HG03521 (cell line): ENCODE measurements at regions not wholly inside any gene's neighbourhood (a gene's known extent, or its start where the extent isn't known, plus 50 kb on each side); places are given as distances from the start of the nearest gene placed in this dataset.
"Not testable (repeated sequence)": the region's sequence is repeated elsewhere in the genome, so short reads cannot be mapped to it uniquely, and the experiment has no call there.

ENCODE experiments used
- ATAC-seq: cut with Tn5 transposase; IDR thresholded peaks from one replicate; pipeline ENCODE4 v1.9.1; 2021; ENCODE audit warnings: mild to moderate bottlenecking, moderate library complexity; ENCODE audit not compliant: unreplicated experiment

DNA sequence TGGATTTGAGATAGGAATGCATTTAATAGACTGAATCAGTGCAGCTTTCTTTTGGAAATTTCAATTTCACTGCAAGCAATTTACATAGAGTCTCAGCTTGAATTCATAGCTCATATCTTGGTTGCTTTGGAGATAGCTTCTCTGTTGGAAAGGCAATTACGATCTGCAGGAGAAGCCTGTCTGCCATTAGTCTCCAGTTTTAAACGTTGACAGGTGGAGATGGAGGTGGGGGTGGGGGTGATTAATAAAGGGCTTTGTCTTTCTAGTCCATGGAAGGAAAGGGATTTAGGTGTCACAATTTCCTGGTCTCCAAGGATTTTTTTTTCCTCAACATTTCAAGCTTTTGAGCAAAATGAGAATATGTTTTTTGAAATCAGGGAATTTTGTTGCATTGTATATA lies 184.7 kb downstream of the CARTPT start:
- ATAC-seq, result no peak

DNA sequence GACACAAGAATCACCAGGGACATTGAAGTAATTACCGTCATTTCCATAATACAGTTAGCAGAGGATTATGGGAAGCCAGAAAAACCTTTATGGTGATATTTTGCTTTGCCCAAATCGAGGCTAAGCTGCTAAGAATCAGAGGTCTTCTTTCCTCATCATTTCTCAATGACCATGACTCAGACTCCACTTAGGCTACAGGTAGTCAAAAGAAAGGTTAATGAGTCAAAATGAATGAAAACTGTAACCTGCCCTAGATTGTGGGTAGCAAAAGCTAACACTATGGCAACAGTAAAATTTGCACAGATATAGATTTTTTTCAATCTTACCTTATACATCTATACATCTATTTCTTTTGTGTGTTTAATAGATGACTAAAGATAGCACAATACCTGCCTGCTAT lies 185.8 kb downstream of the CARTPT start:
- no peak for ATAC-seq

GRCh38 chr5:71905834-71906711 lies 187.0 kb downstream of the CARTPT start:
- no peak for ATAC-seq

GRCh38 chr5:71907001-71907588 lies 188.0 kb downstream of the CARTPT start:
- no peak for ATAC-seq

DNA sequence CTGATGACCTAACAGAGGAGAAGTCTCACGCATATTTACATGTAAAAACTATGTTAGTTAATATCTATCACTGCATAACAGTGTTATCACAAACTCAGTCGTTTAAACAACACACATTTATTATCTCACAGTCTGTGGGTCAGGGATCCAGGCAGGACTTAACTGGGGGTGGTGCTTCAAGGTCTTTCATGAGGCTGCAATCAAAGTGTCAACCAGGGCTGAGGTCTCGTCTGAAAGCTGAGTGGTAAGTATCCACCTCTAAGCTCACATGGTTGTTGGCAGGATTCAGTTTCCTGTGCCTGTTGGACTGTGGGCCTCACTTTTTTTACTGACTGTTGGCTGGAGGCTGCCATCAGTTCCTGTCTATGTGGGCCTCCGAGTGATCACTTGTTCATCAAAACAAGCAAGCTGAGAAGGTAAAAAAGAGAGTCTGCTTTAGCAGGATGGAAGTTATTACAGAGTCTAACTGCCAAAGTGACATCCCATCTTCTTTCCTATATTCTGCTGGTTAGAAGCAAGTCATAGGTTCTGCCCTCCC lies 188.6 kb downstream of the CARTPT start:
- no peak for ATAC-seq

DNA sequence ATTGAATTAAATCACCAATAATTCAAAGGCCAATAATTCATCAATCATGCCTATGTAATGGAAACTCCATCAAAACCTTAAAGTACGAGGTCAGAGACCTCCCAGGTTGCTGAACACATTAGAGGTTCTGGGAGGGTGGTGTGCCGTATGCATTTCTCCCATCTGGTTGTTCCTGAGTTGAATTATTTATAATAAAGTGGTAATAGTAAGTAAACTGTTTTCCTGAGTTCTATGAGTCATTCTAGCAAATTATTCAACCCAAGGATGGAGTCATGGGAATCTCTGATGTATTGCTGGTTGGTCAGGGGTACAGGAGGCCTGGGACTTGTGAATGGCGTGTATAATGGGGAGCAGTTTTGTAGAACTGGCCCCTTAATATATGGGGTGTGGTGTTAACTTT lies 191.7 kb downstream of the CARTPT start:
- no peak for ATAC-seq

DNA sequence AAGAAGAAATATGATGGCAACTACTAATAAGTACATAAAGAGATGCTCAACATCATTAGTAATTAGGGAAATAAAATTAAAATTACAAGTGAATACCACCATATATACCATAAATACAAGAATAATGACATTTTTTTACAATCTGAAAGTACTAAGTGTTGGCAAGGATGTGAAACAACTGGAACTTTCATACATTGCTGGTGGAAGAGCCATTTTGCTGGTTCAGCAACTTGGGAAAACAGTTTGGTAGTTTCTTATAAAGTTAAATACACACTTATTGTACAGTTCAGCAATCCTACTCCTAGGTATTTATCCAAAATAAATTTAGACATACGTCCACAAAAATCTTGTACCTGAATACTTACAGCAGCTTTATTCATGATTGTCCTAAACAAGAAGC lies 192.9 kb downstream of the CARTPT start:
- no peak for ATAC-seq

DNA sequence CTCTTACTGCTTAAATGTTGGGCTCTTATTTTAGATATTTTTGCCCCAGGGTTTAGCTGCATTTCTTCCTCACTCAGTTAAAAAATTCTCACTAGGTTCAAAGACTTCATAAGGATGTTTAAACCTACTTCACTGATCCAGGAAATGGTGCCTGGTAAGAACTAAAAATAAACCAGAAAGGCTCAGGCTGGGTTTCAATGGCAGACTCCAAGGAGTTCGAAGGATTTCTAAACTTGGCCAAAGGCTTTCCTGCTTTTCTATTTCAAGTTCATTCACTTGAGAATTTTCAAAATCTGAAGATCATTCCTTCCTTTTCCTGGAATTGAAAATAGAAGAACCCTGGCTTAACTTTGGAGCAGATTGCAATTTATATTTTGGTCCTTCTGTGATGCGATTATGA lies 193.0 kb upstream of the MAP1B start:
- no peak for ATAC-seq

DNA sequence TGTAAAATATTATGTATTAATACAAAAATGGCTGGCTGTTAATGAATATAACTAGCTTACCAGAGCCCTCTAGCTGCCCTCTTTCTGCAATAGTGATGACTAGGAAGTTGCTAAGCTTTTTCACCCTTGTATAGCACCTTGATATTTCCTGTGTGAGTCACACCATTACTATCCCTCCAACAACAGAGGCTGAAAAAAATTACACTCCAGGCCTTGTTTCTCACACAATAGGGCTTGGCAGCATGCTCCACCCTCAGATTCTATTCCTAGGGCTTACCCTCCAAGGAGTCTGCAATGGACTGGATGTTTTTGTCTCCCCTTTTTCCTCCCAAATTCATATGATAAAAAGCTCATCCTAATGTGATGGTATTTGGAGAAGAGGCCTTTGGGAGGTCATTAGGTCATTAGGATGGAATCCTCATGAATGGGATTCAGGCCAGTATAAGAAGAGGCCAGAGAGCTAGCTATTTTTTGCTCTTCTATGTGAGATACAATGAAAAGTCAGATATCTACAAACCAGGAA lies 184.6 kb upstream of the MAP1B start:
- ATAC-seq, result no peak

DNA sequence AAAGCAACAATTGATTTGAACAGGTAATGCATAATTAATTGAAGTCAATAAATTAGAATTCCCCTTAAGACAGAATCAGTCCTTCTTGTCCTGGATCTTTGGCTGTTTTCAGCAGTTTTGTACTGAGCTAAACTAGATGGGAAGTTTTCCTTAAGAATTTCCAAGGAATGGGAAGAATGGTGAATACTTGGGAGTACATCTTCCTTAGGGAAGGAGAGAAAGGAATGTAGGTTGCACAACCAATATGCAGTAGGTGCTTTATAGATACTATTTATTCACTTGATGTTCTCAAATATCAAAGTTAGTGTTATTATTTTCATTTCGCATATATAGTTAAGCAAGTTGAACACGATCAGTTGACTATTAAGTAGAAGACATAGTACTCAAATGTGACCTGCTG lies 183.5 kb upstream of the MAP1B start:
- no peak for ATAC-seq

DNA sequence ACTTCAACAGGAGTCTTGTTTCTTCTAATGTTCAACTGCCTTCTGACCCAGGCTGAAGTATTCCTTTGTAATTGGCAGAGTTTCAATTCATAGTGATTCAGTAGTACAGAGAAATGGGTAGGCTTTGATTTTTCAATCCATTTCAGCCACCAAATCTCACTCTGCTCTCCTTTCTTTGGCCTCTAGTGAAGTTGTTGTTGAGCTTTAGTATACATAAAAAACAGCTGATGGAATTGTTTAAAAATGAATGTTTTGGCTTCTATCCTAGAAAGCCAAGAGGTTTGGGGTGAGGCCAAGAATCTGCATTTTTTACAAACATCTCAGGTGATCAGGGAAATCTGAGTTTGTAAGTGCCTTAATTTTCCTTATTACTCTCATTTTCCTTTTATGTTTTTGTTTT lies 182.9 kb upstream of the MAP1B start:
- ATAC-seq, result no peak

DNA sequence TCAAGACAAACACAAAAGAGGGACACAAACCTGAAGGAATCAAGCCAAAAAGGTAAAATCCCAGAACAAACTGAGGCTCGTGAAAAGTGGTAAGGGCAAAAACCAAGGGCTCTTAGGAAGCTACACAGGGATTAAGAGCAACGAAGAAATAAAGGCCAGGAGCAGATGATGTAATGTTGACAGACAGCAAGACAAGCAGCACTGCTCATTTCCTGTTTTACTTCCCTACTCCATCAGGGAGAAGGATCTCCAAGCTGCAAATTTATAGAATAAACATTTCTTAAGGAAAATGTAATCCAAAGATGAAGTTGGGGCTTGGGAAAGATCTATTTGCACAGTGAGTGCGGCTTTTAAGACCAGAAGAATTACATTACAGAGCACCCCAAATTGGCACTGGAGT lies 182.3 kb upstream of the MAP1B start:
- no peak for ATAC-seq

DNA sequence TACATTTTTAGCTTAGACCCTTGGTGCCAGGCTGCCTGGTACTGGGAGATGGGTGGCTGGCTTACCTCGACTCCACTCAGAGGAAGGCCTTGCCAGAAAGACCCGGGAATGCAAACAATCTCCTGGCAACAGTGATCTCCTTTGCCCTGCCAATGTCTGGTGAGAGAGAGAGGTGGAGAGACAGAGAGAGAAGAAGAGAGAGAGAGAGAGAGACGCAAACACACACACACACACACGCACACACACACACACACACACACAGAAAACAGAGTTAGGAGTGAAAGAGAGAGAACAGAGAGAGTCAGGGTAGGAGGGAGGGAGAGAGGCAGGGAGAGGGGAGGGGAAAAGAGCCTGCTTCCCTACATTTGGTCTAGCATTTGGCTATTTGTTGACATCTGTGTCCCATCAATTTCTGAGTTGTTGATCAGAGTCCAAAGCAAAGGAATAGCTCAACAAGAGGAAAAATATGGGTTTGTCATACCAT lies 181.6 kb upstream of the MAP1B start:
- ATAC-seq, result no peak

- ATAC-seq, result no peak
Observed at GRCh38 chr5:71929003-71929402, 178.3 kb upstream of the MAP1B start.

DNA sequence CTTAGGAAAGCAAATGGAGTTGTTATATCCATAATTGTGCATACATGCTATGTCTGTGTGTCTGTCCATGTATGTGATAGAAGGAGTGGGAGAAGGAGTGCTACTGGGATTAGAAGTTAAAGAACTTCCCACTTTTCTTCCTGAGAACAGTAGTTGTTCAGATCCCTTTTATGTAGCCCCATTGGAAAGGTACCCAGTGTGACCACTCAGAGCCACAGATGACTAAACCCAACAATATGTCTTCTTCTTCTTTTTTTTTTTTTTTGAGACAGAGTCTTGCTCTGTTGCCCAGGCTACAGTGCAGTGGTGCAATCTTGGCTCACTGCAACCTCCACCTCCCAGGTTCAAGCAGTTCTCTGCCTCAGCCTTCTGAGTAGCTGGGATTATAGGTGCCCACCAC lies 176.7 kb upstream of the MAP1B start:
- ATAC-seq, result not testable (repeated sequence)

- no peak for ATAC-seq
Observed at GRCh38 chr5:71932131-71932654, 175.1 kb upstream of the MAP1B start.

GRCh38 chr5:71932655-71933338 lies 174.5 kb upstream of the MAP1B start:
- no peak for ATAC-seq

- ATAC-seq, result no peak
Observed at GRCh38 chr5:71934322-71934721, 173.0 kb upstream of the MAP1B start.

GRCh38 chr5:71937921-71938698 lies 169.2 kb upstream of the MAP1B start:
- ATAC-seq, result no peak

DNA sequence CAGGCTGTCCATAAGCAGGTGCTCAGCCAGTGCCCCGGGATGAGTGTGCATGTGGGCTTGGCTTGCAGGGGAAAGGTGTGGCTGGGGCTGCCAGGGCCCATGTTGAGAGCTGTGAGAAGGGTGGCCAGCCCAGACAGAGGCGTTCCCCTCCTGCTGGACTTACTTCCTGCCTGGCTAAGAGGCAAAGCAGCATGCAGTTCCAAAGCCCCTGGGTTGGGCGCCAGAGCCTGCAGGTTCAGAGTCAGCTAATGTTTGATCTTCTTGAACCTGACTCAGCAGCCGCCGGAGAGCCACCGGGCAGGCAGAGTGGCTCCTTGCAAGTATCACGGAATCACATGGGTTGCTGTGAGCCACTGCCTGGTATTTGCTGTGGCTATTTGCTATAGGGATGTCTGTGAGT lies 168.4 kb upstream of the MAP1B start:
- no peak for ATAC-seq
